Natural killer cell (primary cell): ENCODE measurements at regions not wholly inside any gene's neighbourhood (a gene's known extent, or its start where the extent isn't known, plus 50 kb on each side); places are given as distances from the start of the nearest gene placed in this dataset.

Source experiments
- ATAC-seq, 3 donors: fragments of 150-1000 bp in 2 of 3; fragments of 200-7000 bp in 1 of 3; cut with Tn5 transposase; 1 replicate in 1 of 3; 2 replicates in 2 of 3; pipeline ENCODE4 v1.10.0; 2021; ENCODE audit warnings: mild to moderate bottlenecking in 2 of 3, moderate library complexity in 2 of 3
- DNase-seq, 2 donors: peaks; one replicate each; pipeline versions ENCODE4 v3.0.0 to v3.0.0-alpha.2; 2013 to 2021; ENCODE audit warnings: mixed read lengths in 1 of 2
- H3K27ac ChIP-seq: one replicate; pipeline ENCODE4 v1.5.1; 2013; ENCODE audit warnings: mild to moderate bottlenecking, low read length
- H3K27me3 ChIP-seq: one replicate; pipeline ENCODE4 v1.6.1; 2013; ENCODE audit warnings: low read length; ENCODE audit not compliant: control insufficient read depth, insufficient read depth
- H3K36me3 ChIP-seq: one replicate; pipeline ENCODE4 v1.6.1; 2013; ENCODE audit warnings: low read length; ENCODE audit not compliant: control insufficient read depth, insufficient read depth
- H3K4me1 ChIP-seq: one replicate; pipeline ENCODE4 v1.6.1; 2013; ENCODE audit warnings: low read length; ENCODE audit not compliant: control insufficient read depth, insufficient read depth
- H3K4me3 ChIP-seq: one replicate; pipeline ENCODE4 v1.5.1; 2013; ENCODE audit warnings: low read length
- H3K9me3 ChIP-seq: one replicate; pipeline ENCODE4 v1.6.1; 2013; ENCODE audit warnings: low read length; ENCODE audit not compliant: control insufficient read depth, insufficient read depth
- H3K27ac Mint-ChIP-seq, 2 donors: one replicate each; pipeline ENCODE4 v1.8.0; 2022; ENCODE audit warnings: mild to moderate bottlenecking in 2 of 2, mixed read lengths in 2 of 2, moderate library complexity in 1 of 2
- H3K27me3 Mint-ChIP-seq, 2 donors: one replicate each; pipeline ENCODE4 v1.8.0; 2022; ENCODE audit warnings: low read depth in 2 of 2, mixed read lengths in 2 of 2
- H3K36me3 Mint-ChIP-seq: one replicate; pipeline ENCODE4 v1.8.0; 2022; ENCODE audit warnings: mixed read lengths
- H3K4me1 Mint-ChIP-seq, 2 donors: one replicate each; pipeline ENCODE4 v1.8.0; 2022; ENCODE audit warnings: mixed read lengths in 2 of 2
- H3K4me3 Mint-ChIP-seq: one replicate; pipeline ENCODE4 v1.8.0; 2022; ENCODE audit warnings: mild to moderate bottlenecking, moderate library complexity, mixed read lengths
- H3K9me3 Mint-ChIP-seq, 2 donors: one replicate each; pipeline ENCODE4 v1.8.0; 2022; ENCODE audit warnings: mixed read lengths in 2 of 2
- WGBS: methylation state at CpG from one replicate; pipeline ENCODE4 v1.1.7; 2013; ENCODE audit warnings: missing lambda C conversion rate; ENCODE audit not compliant: insufficient coverage; 5-methylcytosine and 5-hydroxymethylcytosine counted together
- intact Hi-C: fragments of 100-400 bp; cut with micrococcal nuclease; formaldehyde crosslinking; loops from one replicate; pipeline ENCODE4 v1.14.2; 2022
- TF ChIP-seq, protein P1 (sequence below): fragments of 200-600 bp; IDR thresholded peaks from one replicate; pipeline ENCODE4 v1.8.0; 2022; ENCODE audit warnings: antibody characterized with exemption

DNA sequence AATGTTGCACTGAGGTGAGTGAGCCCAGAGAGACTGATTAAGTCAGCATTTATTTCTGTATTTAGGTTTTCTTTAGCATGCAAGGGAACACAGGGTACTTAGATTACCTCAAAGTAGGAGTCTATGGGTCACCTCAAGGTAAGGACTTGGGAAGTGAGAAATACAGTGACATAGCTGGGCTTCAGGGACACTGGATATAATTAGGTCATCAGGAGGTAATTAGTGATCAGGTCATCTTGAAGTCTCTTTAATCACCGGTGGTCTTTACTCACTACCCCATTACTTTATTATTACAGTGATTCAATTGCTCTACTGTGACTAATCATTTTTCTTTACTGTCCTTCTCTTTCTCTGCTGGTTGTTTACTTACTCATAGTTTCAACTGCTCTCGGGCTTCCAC is 59.9 kb upstream of the KCNK1 start:
- ATAC-seq (no peak), DNase-seq (no peak)
- TF ChIP-seq, protein P1, sequence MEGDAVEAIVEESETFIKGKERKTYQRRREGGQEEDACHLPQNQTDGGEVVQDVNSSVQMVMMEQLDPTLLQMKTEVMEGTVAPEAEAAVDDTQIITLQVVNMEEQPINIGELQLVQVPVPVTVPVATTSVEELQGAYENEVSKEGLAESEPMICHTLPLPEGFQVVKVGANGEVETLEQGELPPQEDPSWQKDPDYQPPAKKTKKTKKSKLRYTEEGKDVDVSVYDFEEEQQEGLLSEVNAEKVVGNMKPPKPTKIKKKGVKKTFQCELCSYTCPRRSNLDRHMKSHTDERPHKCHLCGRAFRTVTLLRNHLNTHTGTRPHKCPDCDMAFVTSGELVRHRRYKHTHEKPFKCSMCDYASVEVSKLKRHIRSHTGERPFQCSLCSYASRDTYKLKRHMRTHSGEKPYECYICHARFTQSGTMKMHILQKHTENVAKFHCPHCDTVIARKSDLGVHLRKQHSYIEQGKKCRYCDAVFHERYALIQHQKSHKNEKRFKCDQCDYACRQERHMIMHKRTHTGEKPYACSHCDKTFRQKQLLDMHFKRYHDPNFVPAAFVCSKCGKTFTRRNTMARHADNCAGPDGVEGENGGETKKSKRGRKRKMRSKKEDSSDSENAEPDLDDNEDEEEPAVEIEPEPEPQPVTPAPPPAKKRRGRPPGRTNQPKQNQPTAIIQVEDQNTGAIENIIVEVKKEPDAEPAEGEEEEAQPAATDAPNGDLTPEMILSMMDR = no peak
- H3K4me1 ChIP-seq = no peaks in the 10 kb centered on the region
- no peak overlapping the region for H3K27ac ChIP-seq
- intact Hi-C loops = no loop called here
- H3K36me3 ChIP-seq = no peaks in the 10 kb centered on the region
- H3K27me3 ChIP-seq = no peaks in the 10 kb centered on the region
- peaks cover 2 to 3% of the 10 kb centered on the region in 2 donors for H3K9me3 Mint-ChIP-seq
- H3K36me3 Mint-ChIP-seq = no peaks in the 10 kb centered on the region
- H3K27me3 Mint-ChIP-seq = no peaks in the 10 kb centered on the region
- H3K27ac Mint-ChIP-seq = no peak overlapping the region
- no peaks in the 10 kb centered on the region for H3K9me3 ChIP-seq
- no peak overlapping the region for H3K4me3 ChIP-seq
- no peak overlapping the region for H3K4me3 Mint-ChIP-seq
- 78% methylated on average over 2 of the region's 2 CpGs for WGBS
- no peaks in the 10 kb centered on the region for H3K4me1 Mint-ChIP-seq

- H3K4me3 Mint-ChIP-seq = no peak overlapping the region
- Histone ChIP-seq H3K27ac (no peak overlapping the region), H3K36me3 (no peaks in the 10 kb centered on the region), H3K4me1 (no peaks in the 10 kb centered on the region), H3K9me3 (peaks cover 10% of the 10 kb centered on the region), H3K27me3 (no peaks in the 10 kb centered on the region), H3K4me3 (no peak overlapping the region)
- ATAC-seq (no peak), DNase-seq (no peak)
- no peaks in the 10 kb centered on the region for H3K27me3 Mint-ChIP-seq
- H3K9me3 Mint-ChIP-seq = peaks cover 9 to 16% of the 10 kb centered on the region in 2 donors
- H3K27ac Mint-ChIP-seq = no peak overlapping the region
- TF ChIP-seq, protein P1 = no peak
- no peaks in the 10 kb centered on the region for H3K4me1 Mint-ChIP-seq
- H3K36me3 Mint-ChIP-seq = peaks cover 11% of the 10 kb centered on the region
- intact Hi-C loops = no loop called here
Measured at GRCh38 chr1:233561708-233562426, 52.0 kb upstream of the KCNK1 start.
